GM19240 (cell line): ENCODE measurements at regions not wholly inside any gene's neighbourhood (a gene's known extent, or its start where the extent isn't known, plus 50 kb on each side); places are given as distances from the start of the nearest gene placed in this dataset.
"Not testable (repeated sequence)": the region's sequence is repeated elsewhere in the genome, so short reads cannot be mapped to it uniquely, and the experiment has no call there.

Experiments
- DNase-seq: peaks from one replicate; pipeline ENCODE4 v3.0.0; 2011; ENCODE audit warnings: low spot score; ENCODE audit not compliant: insufficient read length

GRCh38 chr1:195761104-195761503 is 847.1 kb downstream of the KCNT2 start:
- no peak for DNase-seq

- no peak for DNase-seq
These were observed 852.1 kb downstream of the KCNT2 start for GRCh38 chr1:195756109-195756508.

GRCh38 chr1:195754874-195755273 is 853.4 kb downstream of the KCNT2 start:
- no peak for DNase-seq

- no peak for DNase-seq
These were observed 853.9 kb downstream of the KCNT2 start for GRCh38 chr1:195754303-195754702.

GRCh38 chr1:195748969-195749368 is 859.3 kb downstream of the KCNT2 start:
- DNase-seq, result no peak

- DNase-seq, result no peak
These were observed 862.8 kb downstream of the KCNT2 start for GRCh38 chr1:195745189-195746010.

- no peak for DNase-seq
These were observed 864.0 kb downstream of the KCNT2 start for GRCh38 chr1:195744256-195744655.

GRCh38 chr1:195740862-195741261 is 867.4 kb downstream of the KCNT2 start:
- no peak for DNase-seq

GRCh38 chr1:195738966-195739650 is 869.1 kb downstream of the KCNT2 start:
- DNase-seq, result no peak

GRCh38 chr1:195735140-195735539 is 873.1 kb downstream of the KCNT2 start:
- DNase-seq, result no peak

- no peak for DNase-seq
These were observed 874.4 kb downstream of the KCNT2 start for GRCh38 chr1:195733826-195734225.

GRCh38 chr1:195733408-195733807 is 874.8 kb downstream of the KCNT2 start:
- DNase-seq, result no peak

GRCh38 chr1:195731385-195731784 is 876.9 kb downstream of the KCNT2 start:
- no peak for DNase-seq

- DNase-seq, result no peak
These were observed 884.4 kb downstream of the KCNT2 start for GRCh38 chr1:195723796-195724194.

GRCh38 chr1:195722852-195723795 is 885.1 kb downstream of the KCNT2 start:
- DNase-seq, result not testable (repeated sequence)

- DNase-seq, result not testable (repeated sequence)
These were observed 886.1 kb downstream of the KCNT2 start for GRCh38 chr1:195722146-195722545.

GRCh38 chr1:195721210-195721971 is 886.8 kb downstream of the KCNT2 start:
- DNase-seq, result no peak

- DNase-seq, result no peak
These were observed 890.6 kb downstream of the KCNT2 start for GRCh38 chr1:195717651-195718050.

GRCh38 chr1:195715652-195716051 is 892.6 kb downstream of the KCNT2 start:
- no peak for DNase-seq

- DNase-seq, result no peak
These were observed 894.0 kb downstream of the KCNT2 start for GRCh38 chr1:195714248-195714647.

- no peak for DNase-seq
These were observed 898.4 kb downstream of the KCNT2 start for GRCh38 chr1:195709821-195710220.
